IPS-NIHi7 (cell line): ENCODE measurements at regions not wholly inside any gene's neighbourhood (a gene's known extent, or its start where the extent isn't known, plus 50 kb on each side); places are given as distances from the start of the nearest gene placed in this dataset.
A peak's percentile ranks its signal among the peaks of the same experiment; 100 is the strongest.

Source experiments
- DNase-seq: peaks from one replicate; pipeline ENCODE4 v3.0.0; 2012; ENCODE audit warnings: mixed read lengths; ENCODE audit errors: extremely low spot score

GRCh38 chr4:31620476-31620875 lies 900.3 kb downstream of the PCDH7 start:
- no peak for DNase-seq

DNA sequence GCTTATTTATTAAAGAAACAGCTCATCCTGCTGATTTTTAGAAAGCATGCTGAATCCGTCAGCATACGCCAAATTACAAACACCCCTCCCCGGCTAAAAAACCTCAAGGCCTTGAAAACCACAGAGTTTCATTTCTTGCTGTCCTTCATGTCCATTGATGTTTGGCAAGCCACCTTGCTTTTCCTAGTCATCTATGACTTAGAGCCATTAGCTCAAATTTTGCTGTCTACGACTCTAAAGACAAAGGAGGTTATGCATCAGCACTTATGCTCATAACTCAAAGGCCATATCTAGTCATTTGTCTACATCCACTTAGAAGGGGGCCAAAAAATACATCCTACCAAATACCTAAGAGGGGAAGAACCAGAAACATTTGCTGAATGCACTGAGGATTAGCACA lies 925.1 kb downstream of the PCDH7 start:
- DNase-seq, result no peak

DNA sequence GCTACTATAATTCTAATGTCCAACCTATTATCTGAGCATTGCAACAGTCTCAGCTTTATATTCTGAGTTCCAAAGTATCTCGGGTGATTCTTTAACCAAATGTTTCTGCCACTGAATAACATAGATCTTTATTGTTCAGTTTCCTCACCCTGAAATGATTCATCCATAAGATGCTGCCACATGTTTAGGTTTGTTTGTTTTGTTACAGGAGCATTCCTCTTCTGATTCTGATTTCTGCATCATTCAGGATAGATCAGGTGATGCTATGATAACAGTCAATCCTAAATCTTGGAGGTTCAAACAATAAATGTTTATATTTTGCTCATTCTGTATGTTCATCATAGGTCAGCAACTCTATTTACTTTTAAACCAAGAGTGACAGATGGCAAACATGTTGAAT lies 927.6 kb downstream of the PCDH7 start:
- no peak for DNase-seq

GRCh38 chr4:31649878-31650277 lies 929.7 kb downstream of the PCDH7 start:
- no peak for DNase-seq

DNA sequence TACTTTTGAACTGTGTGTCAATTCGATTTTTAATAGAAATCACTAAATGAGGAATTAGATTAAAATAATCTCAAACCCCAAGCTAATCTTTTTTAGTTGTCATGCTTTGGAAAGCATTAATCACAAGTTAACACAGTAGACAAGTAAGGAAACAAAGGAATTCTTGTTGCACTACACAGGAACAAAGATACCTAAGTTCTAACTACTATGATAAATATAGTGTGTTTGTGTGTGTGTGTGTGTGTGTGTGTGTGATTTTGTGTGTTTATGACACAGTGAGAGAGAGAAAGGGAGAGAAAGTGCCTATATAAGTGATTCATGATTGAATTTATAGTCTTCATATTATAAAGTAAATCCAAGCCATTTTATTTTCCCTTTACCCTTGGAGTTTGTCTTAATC lies 931.4 kb downstream of the PCDH7 start:
- no peak for DNase-seq

DNA sequence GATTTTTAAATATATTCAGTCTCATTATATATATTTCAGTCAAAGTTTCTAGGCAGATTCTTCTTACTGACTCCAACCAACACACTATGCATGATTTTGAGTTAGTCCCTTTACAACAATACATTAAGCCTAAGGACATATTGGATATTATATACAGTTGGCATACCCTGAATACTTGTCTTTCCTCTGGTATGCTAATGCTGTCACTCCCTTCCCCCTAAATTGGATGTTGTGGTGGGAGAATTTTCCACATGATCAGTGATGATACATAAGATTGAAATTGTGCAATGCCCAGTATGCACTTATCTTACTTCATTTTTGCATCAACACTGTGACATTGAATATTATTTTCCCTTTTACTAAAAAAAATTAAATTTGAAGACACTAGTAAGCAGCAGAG lies 935.2 kb downstream of the PCDH7 start:
- no peak for DNase-seq

DNA sequence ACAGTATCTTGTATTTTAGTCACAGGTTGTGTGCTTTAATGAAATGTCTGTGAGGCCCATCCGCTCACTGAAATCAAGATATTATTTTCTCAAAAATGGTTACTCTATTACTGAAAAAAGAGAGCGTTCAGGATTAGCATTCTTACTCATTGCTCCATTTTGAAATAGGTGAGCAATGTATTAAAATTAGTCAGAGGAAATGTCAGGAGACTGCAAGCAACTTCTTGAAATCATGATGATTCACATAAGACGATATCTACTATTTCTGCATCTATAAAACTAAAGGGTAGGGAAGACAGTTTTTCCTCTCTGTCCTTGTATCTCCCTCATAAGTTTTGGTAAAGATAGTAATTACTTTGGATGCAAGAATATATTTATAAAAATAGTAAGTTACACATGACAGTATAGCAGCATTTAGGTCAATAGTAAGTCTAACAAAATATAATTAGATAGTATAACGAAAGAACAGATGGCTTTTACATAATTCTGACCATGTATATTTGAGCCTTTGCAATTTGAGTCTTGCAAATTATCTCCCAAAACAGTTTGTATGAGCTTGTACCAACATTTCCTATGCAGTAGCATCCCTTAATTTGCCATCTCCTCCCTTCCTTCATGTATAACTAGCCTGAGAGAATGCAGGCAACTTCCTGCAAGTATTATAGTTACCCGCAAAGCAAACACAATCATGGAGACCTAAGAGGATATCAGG lies 937.8 kb downstream of the PCDH7 start:
- DNase-seq, result no peak

- no peak for DNase-seq
Observed at GRCh38 chr4:31660916-31661315, 940.7 kb downstream of the PCDH7 start.

- no peak for DNase-seq
Observed at GRCh38 chr4:31662951-31663350, 942.8 kb downstream of the PCDH7 start.

DNA sequence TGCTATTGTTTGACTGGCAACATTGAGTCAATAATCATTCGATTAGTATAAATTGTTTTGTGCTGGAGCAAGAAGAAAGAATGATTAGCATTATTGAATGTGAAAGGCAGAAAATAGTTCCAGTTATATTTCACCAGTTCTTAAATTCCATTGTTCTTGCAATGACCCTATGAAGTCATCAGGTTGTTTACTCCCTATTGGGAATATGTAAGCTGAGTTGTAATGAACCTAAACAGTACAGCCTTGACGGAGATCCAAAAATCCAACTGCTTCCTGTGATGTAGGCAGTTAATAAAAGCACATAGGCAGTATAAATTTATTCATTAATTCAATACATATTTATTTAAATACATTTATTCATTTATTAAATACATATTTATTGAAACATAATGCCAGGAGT lies 947.5 kb downstream of the PCDH7 start:
- DNase-seq, result no peak

DNA sequence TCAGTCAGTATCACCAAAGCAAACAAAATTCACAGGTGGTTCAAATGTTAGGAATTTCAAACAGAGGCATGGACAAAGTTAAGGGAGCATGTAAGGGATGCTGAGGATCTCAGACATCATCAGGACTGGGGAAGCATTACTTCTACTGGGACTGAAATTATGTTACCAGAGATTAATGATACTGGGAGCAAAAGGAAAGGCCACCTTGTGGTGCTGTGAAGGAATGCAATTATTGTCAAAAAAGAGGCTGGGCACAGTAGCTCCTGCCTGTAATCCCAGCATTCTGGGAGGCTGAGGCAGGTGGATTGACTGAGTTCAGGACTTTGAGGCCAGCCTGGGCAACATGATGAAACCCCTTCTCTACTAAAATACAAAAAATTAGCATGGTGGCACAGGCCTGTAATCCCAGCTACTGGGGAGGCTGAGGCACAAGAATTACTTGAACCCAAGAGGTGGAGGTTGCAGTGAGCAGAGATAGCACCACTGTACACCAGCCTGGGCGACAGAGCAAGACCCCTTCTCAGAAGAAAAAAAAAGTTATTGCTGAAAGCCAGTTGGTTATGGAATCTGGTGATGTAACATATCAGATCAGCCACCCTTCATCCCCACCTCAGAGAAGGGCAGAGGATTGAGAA lies 954.3 kb downstream of the PCDH7 start:
- peak; percentile 15 for DNase-seq

GRCh38 chr4:31678356-31678755 lies 958.2 kb downstream of the PCDH7 start:
- no peak for DNase-seq

GRCh38 chr4:31682796-31683195 lies 962.6 kb downstream of the PCDH7 start:
- no peak for DNase-seq

GRCh38 chr4:31687717-31688342 lies 967.7 kb downstream of the PCDH7 start:
- DNase-seq, result no peak

DNA sequence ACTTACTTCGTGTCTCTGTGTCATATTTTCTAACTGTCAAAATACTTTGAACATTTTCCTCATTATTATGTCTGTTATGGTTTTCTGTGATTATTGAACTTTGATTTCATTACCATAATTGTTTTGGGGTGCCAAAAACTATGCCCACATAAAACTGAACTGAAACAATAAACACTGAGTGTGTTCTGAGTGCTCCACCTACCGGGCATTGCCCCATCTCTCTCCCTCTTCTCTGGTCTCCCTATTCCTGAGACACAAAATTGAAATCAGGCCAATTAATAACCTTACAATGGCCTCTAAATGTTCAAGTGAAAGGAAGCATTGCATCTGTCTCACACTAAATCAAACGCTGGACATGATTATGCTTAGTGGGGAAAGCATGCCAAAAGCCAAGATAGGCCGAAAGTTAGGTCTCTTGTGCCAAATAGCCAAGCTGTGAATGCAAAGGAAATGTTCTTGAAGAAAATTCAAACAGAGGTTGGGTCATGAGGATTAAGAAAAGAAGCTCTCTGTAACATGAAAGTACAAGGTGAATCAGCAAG lies 972.3 kb downstream of the PCDH7 start:
- DNase-seq, result no peak

DNA sequence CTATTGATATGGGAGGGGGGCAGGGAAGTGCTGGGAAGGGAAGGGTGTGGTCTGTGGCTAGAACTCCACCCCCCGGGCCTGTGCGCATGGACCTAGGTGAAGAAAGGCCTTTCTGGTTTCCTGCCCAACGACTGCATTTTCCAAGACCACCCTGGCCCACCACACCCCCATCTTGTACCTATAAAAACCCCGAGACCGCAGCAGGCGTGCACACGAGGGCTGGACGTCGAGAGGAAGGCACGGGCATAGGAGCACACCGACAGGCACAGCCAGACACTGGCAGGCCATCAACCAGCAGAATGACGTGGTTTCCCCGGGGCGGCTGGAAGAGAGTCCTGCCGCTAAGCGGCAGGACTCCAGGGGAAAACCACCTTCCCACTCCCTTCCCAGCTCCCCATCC lies 981.1 kb downstream of the PCDH7 start:
- no peak for DNase-seq

- no peak for DNase-seq
Observed at GRCh38 chr4:31702326-31702725, 982.2 kb downstream of the PCDH7 start.

GRCh38 chr4:31714238-31714637 lies 994.1 kb downstream of the PCDH7 start:
- no peak for DNase-seq

DNA sequence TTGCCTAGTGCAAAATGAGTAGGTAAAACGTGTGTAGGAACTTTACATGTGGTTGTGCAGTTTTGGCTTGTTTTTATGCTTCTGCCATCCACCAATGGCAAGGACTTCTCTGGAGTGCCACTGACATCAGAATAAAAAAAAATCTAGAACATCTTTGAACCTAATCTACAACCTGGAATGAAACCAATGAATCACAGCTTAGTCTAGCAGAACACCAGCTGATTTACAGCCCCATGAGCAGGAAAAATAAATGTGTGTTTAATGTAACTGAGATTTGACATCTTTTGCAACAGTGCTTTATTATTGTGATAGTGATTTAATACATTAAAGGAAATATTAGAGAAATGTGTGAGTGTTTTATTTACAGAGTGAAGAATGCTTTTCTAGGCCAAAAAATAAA lies 995.1 kb downstream of the PCDH7 start:
- no peak for DNase-seq

- DNase-seq, result no peak
Observed at GRCh38 chr4:31727030-31727429, 1006.9 kb downstream of the PCDH7 start.

GRCh38 chr4:31735004-31735403 lies 1014.8 kb downstream of the PCDH7 start:
- DNase-seq, result no peak

DNA sequence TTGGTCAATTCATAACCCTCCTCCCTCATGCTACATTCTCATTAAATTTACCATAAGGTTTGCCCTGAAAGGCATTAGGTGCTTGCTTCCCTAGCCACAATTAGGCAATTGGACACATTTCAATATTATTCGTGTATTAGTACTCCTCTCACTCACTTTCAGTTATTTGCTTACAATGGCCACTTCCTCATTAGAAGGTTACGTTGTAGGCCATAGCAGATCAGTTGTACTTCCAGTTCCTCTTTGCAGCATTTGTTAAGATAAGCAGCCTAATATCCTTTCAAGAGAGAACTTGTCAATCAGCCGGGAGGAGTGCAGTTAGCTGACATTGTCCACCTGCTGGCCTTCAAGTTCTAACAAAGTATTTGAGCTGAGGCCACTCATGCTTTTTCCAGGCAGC lies 1017.2 kb downstream of the PCDH7 start:
- no peak for DNase-seq

GRCh38 chr4:31741326-31741725 lies 1021.2 kb downstream of the PCDH7 start:
- DNase-seq, result no peak
